Heart left ventricle (tissue), 13 donors: ENCODE measurements at regions not wholly inside any gene's neighbourhood (a gene's known extent, or its start where the extent isn't known, plus 50 kb on each side); places are given as distances from the start of the nearest gene placed in this dataset.

ENCODE experiments used
- POLR2A ChIP-seq, 2 donors: fragments of 450-650 bp; IDR thresholded peaks; one replicate each; pipeline ENCODE4 v1.6.1; 2017; ENCODE audit warnings: antibody characterized with exemption in 2 of 2, mild to moderate bottlenecking in 2 of 2, moderate library complexity in 2 of 2
- TF ChIP-seq, protein P1 (sequence below), 12 donors: fragments of 200-600 bp; sonication (generic) in 4 of 12; IDR thresholded peaks; one replicate each; pipeline versions ENCODE4 v1.5.0 to v1.8.0; 2018 to 2022; ENCODE audit warnings: antibody characterized with exemption in 12 of 12, mild to moderate bottlenecking in 5 of 12
- donor health status: ischemic (EF 13 %, LVEDD 7.1; RV severe dilation, severe dysfunction).
- donor health status: DM: no; HTN: yes; CAD: no.
- donor health status: DM: no; HTN: no; CAD: no.
- donor health status: ischemic (EF 25% LVEDD 6.9; RV normal size, moderate dysfunction).
- donor health status: ischemic (EF 25% LVEDD 5.7; RV mildly dilated, moderate dysfunction).
- donor health status: ischemic (EF 35%, LVEDD 5.7; RV mildly dilated, moderate dysfunction).
- donor health status: nonischemic (EF 11% LVEDD 7.7; RV severe dilation, severe dysfunction).
- donor health status: DM: yes; HTN: yes; CAD: no.
- donor health status: PGD.
- donor health status: ischemic (EF 29% LVEDD 5.4; RV normal size, mild dysfunction).
- donor health status: nonischemic (EF 23%, LVEDD 6.1; RV moderate dilation, normal function).

DNA sequence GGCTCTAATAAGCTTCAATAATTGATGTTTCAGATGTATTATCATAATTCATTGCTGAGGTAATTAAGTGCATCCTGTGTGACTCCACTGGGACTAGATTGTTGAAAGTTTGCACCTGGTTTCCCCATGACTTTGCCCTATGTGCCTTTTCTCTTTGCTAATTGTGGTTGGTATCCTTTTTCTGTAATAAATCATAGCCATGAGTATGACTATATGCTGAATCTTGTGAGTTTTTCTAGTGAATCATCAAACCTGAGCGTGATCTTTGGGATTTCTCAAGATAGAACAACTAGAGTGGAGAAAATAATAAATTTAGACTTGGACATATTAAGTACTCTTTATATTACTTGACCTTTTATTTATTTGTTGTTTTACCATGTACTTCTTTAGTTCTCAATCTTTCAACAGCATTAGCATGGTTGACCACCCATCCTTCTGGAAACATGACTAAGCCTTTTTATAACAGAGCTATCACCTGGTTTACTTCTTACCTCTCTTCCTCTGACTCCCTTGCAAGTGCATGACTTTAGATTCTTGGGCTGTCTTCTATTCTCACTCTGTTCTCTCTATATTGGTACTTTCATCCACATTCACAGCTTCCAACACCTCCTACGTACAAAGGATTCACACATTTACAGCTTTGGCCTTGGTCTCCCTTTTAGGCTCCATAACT, 239.6 kb upstream of the TAS2R1 start:
- TF ChIP-seq, protein P1, sequence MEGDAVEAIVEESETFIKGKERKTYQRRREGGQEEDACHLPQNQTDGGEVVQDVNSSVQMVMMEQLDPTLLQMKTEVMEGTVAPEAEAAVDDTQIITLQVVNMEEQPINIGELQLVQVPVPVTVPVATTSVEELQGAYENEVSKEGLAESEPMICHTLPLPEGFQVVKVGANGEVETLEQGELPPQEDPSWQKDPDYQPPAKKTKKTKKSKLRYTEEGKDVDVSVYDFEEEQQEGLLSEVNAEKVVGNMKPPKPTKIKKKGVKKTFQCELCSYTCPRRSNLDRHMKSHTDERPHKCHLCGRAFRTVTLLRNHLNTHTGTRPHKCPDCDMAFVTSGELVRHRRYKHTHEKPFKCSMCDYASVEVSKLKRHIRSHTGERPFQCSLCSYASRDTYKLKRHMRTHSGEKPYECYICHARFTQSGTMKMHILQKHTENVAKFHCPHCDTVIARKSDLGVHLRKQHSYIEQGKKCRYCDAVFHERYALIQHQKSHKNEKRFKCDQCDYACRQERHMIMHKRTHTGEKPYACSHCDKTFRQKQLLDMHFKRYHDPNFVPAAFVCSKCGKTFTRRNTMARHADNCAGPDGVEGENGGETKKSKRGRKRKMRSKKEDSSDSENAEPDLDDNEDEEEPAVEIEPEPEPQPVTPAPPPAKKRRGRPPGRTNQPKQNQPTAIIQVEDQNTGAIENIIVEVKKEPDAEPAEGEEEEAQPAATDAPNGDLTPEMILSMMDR (IDR thresholded peaks at IDR 0.05): no peak
- TF ChIP-seq POLR2A (IDR thresholded peaks at IDR 0.05): no peak
